HS-27A (cell line): ENCODE measurements at regions not wholly inside any gene's neighbourhood (a gene's known extent, or its start where the extent isn't known, plus 50 kb on each side); places are given as distances from the start of the nearest gene placed in this dataset.
"Not testable (repeated sequence)": the region's sequence is repeated elsewhere in the genome, so short reads cannot be mapped to it uniquely, and the experiment has no call there.

Source experiments
- DNase-seq: peaks from one replicate; pipeline ENCODE4 v3.0.0-alpha.2; 2012; ENCODE audit warnings: low read depth, missing footprints

DNA sequence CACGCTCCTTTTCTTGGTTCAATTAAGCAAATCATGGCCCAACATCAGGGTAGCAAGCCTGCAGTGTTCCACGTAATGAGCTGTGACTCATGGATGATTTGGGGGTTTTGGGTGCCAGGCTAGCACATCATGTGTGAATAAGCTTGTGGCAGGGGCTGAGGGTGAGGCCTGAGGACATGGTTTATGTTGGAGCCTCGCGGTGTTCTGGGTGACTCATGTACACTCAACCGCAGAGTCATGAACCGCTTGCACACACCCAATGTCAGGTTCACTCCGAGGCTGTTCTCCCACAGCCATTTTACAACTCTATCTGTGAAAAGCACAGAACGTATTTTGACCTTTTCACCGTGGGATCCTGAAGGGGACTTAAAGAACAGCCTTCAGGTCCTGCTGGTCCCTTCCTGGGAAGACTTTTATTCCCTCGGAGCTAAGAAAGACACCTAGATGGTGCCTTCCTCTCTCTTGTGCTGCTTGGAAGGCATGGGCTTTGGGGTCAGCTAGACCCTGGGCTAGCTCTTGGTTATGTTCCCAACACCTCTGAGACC, 139.9 kb upstream of the ZEB2 start:
- DNase-seq: peak; percentile 92

DNA sequence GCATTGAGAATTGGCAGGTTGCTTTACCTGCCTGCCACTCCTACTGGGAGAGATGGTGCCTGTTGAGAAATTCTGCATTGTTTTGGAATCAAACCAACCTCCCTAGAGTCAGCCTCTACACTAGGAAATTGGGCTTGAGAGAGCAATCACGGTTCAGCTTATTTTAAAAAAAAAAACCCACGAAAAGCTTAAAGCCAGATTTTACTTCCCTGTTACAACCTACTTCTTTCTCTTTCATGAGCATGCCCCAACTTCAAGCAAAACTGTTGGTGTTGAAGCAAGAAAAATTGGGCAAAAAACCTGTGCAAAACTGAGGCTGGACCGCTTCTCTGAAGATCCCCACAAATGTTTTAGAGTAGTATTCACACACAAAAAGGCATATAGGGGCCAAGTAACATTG, 134.6 kb upstream of the ZEB2 start:
- no peak for DNase-seq

DNA sequence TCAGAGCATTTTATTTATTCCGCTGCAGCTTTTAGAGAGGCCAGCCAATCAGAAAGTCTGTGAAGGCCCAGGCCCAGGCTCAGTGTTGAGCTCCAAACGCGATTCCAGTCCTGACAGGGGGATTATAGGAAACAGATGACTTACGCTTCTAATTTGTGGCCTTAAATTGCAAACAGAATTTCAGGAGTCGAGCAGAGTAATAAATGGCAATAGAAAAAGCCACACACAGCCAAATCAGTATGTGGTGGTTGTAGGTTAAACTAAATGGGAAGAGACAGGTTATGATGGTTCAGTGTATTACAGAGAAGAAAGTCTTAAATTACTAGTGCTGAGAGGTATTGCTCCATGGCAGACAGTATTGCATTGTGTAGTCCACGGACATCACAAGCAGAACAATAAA, 131.0 kb upstream of the ZEB2 start:
- no peak for DNase-seq

DNA sequence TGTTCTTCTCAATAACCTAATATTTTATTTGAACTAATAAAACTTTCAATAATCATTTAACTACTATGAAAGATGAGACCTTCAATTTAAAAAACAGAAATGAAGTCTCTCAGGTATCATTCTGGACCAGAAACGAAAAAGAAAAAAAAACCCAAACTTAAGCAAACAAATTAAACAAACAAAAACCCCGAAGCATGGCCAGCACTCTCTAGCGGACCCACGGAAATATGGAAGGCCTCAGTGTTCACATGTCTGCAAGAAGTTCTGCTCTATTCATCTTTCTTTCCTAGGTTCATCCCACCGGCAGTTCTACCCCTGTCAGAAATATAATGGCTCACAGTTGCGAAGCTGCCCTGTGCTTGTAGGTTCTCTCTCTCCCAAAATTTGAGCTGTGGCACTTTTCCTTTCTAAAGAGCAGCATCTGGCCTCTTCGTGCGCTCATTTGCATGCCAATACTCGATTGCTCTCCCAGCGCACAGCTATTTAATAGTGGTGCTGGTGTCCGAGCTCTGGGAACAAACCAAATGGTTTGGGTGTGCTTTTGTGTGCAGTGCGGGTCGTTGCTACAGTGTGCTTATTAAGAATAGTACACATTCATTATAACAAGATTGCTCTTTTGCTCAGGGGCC, 129.0 kb upstream of the ZEB2 start:
- no peak for DNase-seq

DNA sequence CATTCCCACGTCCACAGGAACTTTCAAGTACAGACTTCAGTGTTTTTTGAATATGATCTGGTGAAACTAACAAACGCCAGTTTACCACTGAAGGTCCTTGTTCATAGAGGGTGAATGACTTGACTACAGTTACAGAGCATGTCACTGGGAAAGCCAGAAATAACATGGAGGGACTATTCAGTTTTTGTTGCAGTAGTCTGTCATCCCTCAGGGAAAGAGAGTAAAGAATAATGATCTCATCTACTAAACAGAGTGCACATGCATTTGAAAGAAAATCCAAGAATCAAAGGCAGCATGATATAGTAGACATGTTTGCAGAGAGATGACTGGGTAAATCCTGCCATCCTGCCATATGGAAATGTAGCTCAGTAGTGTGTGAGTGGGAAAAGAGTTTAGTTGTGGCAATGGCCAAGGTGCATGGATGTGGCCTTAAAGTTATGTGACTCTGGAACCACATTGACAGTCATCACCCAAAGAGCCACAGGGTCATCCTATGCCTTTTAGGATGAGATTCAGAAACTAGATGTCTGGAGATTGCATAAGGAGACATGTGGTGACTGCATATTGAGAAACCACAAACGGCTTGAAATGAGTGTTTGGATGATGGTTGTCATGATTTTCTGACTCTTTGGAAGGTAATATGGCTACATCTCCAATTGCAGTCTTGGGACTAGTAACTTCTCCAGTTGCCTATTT, 125.3 kb upstream of the ZEB2 start:
- no peak for DNase-seq

DNA sequence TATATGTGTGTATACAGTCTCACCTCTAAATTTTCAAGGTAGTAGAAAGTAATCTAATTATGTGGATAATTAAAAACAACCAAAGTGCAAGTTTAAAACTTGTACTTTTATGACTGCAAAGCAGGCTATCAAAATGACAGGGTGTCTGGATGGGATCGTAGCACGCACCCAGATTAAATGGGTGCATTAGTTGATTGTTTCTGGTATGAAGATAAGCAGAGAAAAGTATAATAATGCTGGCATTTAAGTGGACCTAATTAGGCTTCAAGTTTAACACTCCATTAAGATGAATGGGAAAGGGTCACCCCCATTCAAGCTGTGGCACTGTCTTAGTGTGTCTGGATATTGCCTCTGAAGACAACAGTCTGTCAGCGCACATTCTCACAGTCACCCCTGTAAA, 124.6 kb upstream of the ZEB2 start:
- no peak for DNase-seq

DNA sequence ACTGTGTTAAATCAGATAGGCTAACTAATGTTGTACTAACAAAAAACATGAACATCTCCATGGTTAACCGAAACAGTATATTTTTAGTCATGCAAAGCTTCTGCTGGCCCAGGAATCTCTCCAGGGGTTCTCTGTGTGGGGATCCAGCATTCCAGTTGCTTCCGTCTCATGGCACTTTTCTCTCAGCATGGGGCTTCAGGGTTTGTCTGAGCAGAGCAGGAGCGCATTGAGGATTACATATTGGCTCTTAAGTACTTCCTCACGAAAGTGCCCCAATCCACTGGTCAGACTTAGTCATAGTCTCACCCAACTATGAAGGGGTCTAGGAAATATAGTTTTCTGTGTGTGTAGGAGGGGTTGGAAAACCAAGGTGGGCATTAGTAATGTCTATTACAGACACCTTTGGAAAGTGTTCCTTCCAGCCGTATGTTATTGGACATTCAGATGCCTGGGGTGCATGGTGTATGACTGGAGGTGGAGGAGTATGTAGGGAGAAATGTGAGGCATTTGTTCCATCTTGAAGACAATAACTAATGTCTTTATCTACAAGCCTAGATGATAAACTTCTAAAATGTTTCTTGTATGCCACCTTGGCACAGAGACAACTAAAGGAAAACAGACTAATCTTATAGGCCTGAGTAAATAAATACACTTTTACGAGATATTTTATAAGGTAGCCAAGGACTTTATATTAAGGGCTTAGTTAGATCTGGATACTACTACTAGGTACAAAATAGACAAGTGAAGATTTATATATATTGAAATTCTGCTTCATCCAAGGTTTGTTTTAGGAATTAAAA, 123.8 kb upstream of the ZEB2 start:
- no peak for DNase-seq

DNA sequence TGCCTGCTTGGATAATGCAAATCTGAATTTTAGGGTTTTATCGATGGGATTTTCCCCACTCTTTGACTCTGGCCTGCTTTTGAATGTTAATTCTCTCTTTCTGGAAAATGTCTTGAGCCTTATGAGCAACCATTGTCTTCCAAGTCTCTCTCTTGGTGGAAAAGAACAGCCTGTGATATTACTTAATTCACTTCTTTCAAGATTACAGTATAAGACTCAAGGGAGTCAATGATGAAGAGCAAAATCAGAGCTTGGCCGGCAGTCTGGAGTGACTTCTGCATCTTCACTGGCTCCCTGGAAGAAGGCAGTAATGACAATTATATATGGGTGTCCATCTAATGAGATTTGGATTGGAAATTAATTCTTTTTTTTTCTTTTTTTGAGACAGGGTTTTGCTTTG, 122.9 kb upstream of the ZEB2 start:
- DNase-seq: no peak

DNA sequence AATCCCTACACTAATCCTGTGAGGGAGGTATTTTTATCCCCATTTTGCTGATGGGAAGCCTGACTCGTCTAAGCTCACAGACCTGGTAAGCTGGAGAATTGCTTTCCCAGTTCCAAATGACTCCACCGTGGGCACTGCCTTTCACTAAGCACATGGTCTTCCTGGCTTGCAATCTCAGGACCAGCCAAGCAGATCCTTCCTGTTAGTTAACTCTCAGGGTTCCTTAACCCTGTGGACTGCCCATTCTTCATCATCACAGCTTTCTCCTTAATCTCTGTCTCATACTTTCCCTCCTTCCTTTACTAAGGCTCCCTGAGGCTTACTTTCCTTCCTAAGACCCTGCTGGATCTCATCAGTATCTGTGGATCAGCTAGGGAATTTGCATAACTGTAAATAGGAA, 122.2 kb upstream of the ZEB2 start:
- DNase-seq: no peak

DNA sequence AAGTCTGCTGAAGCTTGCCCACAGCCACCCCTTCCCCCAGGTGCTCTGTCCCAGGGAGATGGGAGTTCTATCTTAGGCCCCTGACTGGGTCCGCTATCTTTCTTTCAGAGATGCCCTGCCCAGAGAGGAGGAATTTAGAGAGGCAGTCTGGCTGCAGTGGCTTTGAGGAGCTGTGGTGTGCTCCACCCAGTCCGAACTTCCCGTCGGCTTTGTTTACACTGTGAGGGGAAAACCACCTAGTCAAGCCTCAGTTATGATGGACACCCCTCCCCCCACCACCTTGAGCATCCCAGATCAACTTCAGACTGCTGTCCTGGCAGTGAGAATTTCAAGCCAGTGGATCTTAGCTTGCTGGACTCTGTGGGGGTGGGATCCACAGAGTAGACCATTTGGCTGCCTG, 118.3 kb upstream of the ZEB2 start:
- not testable (repeated sequence) for DNase-seq

DNA sequence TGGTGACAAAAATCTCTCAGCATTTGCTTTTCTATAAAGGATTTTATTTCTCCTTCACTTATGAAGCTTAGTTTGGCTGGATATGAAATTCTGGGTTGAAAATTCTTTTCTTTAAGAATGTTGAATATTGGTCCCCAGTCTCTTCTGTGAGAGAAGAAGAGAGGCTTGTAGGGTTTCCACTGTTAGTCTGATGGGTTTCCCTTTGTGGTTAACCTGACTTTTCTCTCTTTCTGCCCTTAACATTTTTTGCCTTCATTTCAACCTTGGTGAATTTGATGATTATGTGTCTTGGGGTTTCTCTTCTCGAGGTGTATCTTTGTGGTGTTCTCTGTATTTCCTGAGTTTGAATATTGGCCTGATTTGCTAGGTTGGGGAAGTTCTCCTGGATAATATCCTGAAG, 116.9 kb upstream of the ZEB2 start:
- DNase-seq: not testable (repeated sequence)

DNA sequence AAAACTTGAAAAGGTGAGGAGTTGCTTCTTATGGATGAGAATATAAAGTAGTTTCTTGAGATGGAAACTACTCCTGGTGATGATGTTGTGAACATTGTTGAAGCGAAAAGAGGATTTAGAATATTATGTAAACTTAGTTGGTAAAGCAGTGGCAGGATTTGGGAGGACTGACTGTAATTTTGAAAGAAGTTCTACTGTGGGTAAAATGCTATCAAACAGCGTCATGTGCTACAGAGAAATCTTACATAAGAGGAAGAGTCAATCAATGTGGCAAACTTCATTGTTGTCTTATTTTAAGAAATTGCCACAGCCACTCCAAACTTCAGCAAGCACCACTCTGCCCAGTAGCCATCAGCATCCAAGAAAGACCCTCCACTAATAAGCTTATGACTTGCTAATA, 112.9 kb upstream of the ZEB2 start:
- no peak for DNase-seq

DNA sequence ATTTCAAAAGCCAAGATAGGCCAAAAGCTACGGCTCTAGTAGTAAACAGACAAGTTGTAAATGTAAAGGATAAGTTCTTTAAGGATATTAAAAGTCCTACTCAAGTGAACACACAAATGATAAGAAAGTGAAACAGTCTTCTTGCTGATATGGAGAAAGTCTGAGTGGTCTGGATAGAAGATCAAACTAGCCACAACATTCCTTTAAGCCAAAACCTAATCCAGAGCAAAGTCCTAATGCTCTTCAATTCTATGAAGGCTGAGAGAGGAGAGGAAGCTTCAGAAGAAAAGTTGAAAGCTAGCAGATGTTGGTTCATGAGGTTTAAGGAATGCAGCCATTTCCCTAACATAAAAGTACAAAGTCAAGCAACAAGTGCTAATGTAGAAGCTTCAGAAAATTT, 111.7 kb upstream of the ZEB2 start:
- DNase-seq: no peak

DNA sequence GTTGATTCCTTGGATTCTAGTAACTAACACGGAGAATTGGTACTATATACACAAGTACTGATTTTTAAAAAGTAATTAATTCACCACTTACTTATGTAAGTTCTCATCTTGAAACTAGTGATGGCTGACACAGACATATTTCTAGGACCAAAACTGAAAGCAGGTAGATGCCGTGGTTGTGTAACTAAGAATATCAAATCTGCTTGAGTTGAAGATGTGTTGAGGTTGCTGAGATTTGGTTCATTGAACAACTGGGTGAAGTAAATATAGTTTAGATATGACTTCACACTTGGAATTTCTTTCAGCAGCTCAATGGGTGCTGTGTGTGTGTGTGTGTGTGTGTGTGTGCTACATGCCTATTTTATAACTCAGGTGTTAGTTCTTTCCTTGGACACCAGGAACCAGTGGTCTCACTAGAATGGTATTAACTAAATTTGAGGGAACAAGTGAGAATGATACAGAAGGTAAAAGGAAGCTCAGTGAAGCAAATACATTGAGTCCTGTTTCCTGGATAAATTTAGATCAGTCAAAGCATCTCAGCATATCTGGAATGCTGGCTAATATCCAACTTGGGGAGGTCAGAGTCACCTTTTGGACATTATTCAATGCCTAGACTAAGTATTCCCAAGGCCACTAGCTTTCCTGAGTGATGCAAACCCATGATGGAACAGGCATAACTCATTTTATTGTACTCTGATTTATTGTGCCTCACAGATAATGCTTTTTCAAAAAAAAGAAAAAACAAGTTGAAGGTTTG, 110.7 kb upstream of the ZEB2 start:
- no peak for DNase-seq

DNA sequence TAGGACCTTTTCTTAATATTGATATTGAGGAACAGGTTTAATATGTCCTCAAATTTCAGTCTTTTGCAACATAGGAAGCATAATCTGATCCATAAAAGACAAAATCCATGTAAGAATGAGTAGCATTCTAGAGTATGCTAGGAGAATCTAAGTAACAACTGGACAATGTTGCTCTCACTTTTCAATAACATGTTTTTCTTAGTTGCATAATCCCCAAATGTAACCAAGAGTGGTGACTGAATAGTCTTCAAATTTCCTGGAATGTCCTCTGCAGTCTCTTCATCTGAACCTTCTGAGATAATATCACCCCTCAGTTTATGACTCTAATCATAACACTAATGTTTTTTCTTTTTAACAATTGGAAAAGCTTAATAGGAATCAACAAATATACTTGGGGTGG, 110.0 kb upstream of the ZEB2 start:
- DNase-seq: no peak

DNA sequence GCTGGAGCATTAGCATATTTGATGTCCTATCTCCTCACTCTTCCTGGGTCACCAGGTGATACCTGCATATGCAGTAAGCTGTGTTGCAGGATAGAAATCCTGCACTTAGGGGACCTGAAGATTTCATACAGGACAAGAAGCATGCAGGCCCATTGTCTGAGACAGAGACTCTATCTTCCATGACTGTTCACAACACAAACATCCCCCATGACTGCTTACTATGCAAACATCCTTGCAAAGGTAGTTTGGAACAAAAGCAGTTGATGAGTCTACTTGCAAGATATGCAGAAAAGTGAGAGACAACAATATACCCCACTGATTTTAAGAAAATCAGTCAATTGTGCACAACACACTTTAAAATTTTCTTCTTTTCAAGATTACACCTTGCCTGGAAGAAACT, 108.6 kb upstream of the ZEB2 start:
- no peak for DNase-seq

DNA sequence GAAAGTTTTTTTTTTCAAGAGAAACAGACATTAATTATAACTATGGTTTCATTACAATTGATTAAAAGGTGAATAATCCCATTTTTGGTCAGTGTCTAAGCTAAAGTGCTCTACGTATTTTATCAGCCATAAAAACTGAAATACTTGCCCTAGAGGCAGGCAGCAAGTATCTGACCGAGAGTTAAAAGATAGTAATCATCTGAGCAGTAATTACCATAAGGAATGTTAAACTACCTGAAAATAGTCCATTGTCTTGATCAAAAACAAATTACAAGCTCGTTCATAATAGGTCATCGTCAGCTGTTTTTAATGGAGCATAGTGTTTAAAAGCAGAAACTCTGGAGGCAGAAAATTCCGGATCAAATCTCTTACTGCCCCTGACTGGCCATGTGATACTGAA, 105.7 kb upstream of the ZEB2 start:
- no peak for DNase-seq

DNA sequence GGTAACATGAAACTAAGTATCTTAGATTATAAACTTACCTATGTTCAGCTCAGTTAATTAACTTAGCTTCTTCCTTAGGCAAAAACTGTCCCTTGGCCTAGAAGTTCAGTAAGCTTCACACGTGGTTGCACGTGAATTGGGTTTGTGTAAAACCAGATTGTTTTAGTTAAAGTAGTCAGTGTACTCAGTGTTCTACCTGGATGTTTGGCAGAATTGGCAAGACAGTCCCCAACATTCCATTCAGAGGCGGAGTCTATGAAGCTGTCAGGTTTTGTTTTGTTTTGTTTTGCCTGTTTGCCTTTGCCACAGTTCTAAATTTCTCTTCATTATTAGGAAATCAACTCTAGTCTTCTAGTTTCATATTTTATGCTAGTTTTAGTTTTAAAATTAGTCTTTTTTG, 105.3 kb upstream of the ZEB2 start:
- no peak for DNase-seq

DNA sequence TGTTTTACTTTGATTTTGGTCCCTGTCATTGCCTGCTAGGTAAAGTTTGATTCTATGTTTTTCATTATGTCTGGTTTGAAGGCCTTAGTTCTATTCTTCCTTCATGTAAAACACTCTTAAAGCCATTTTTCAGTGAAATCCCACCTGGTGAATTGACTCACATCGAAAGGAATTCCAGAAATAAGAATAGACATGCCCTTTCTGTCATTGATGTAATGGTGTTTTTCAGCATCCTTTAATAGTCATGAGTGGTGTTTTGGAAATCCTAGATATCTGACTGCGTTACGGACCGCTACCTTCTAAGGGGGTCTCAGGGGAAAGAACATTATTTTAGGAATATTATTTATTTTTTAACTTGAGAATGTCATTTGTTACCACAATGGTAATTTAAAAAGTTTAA, 104.5 kb upstream of the ZEB2 start:
- no peak for DNase-seq

DNA sequence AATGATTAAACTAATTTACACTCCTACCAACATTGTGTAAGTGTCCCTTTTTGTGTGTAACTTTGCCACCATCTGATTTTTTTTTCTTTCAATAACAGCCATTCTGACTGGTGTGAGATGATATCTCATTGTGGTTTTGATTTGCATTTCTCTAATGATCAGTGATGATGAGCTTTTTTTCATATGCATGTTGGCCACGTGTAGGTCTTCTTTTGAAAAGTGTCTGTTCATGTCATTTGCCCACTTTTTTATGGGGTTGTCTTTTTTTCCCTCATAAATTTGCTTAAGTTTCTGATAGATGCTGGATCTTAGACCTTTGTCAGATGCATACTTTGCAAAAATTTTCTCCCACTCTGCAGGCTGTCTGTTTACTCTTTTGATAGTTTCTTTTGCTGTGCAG, 102.5 kb upstream of the ZEB2 start:
- DNase-seq: not testable (repeated sequence)

DNA sequence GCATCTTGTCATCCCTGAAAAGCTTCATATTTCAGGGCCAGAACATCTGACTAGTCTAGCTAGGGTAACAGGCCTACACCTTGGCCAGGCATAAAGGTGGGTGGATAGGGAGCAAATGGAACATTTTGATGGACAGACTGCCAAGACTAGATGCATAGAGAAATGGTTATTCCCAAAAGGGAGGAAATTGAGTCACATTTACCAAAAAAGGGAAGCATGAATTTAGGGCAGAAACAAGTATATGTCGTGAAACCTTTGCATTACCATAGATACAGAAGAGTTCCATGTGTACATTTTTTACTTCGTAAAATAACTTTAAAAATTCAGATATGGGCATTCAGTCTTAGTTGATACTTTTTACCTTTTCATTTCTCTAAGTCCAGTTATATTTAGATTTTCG, 101.3 kb upstream of the ZEB2 start:
- DNase-seq: no peak

DNA sequence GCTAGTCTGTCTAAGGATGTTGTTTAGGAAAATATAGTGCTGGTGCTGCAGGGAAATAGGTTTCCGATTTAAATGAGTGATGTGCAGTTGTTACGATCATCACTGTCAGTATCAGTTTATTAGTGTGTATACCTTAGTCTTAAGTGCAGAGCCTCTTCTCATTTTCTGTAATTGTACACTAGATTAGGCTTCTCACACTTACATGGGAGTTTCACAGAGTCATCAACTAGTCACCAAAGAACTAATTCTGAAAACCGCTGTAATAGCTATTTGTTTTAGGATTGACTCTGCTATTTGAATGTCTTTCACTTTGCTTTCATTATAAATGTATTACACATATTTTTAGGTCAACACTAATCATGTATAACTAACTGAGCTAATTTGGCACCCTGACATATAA, 99.8 kb upstream of the ZEB2 start:
- no peak for DNase-seq
